D721Med (cell line): ENCODE measurements at regions not wholly inside any gene's neighbourhood (a gene's known extent, or its start where the extent isn't known, plus 50 kb on each side); places are given as distances from the start of the nearest gene placed in this dataset.
"Not testable (repeated sequence)": the region's sequence is repeated elsewhere in the genome, so short reads cannot be mapped to it uniquely, and the experiment has no call there.

ENCODE experiments used
- DNase-seq: peaks from one replicate; pipeline ENCODE4 v3.0.0; 2011; ENCODE audit warnings: low spot score; ENCODE audit not compliant: insufficient read length
- FAIRE-seq: peaks from 2 replicates; lab custom pipeline; 2011; peaks lifted over from hg19 to GRCh38; lab: Jason Lieb, UNC
- CTCF ChIP-seq: IDR thresholded peaks from 2 replicates; pipeline ENCODE4 v1.5.1; 2012; ENCODE audit warnings: mild to moderate bottlenecking, control low read depth; ENCODE audit not compliant: insufficient read depth; ENCODE audit errors: missing control alignments

- DNase-seq (no peak), FAIRE-seq (no peak)
- no peak for TF ChIP-seq CTCF
Measured at GRCh38 chr7:84879570-84880325, 307.1 kb downstream of the SEMA3D start.

- FAIRE-seq = no peak
- DNase-seq = no peak
- TF ChIP-seq CTCF = no peak
Measured at GRCh38 chr7:84877943-84878570, 308.8 kb downstream of the SEMA3D start.

GRCh38 chr7:84876061-84876821 is 310.6 kb downstream of the SEMA3D start:
- TF ChIP-seq CTCF = no peak
- DNase-seq (no peak), FAIRE-seq (no peak)

GRCh38 chr7:84865560-84865959 is 321.3 kb downstream of the SEMA3D start:
- FAIRE-seq = no peak
- no peak for DNase-seq
- TF ChIP-seq CTCF = no peak

GRCh38 chr7:84857336-84857735 is 329.5 kb downstream of the SEMA3D start:
- TF ChIP-seq CTCF = no peak
- no peak for FAIRE-seq
- DNase-seq = no peak

GRCh38 chr7:84855758-84856157 is 331.1 kb downstream of the SEMA3D start:
- no peak for FAIRE-seq
- no peak for DNase-seq
- no peak for TF ChIP-seq CTCF

GRCh38 chr7:84848974-84849372 is 337.9 kb downstream of the SEMA3D start:
- DNase-seq, FAIRE-seq: not testable (repeated sequence)
